Left ventricle myocardium inferior (tissue), 1 donor: ENCODE measurements at regions not wholly inside any gene's neighbourhood (a gene's known extent, or its start where the extent isn't known, plus 50 kb on each side); places are given as distances from the start of the nearest gene placed in this dataset.

Experiments used
- DNase-seq: peaks from one replicate; pipeline ENCODE4 v3.0.0-alpha.2; 2020
- H3K27ac ChIP-seq: fragments of 200-600 bp; replicated peaks from 2 replicates; pipeline ENCODE4 v1.8.0; 2021
- H3K27me3 ChIP-seq: fragments of 200-600 bp; 2 replicates; pipeline ENCODE4 v1.8.0; 2021; ENCODE audit warnings: low read depth
- H3K36me3 ChIP-seq: fragments of 200-600 bp; 2 replicates; pipeline ENCODE4 v1.8.0; 2021
- H3K4me1 ChIP-seq: fragments of 200-600 bp; 2 replicates; pipeline ENCODE4 v1.8.0; 2021
- H3K4me3 ChIP-seq: fragments of 200-600 bp; 2 replicates; pipeline ENCODE4 v1.8.0; 2021; ENCODE audit warnings: mild to moderate bottlenecking, moderate library complexity
- H3K9me3 ChIP-seq: fragments of 200-600 bp; replicated peaks from 2 replicates; pipeline ENCODE4 v1.8.0; 2021
- CTCF ChIP-seq: fragments of 200-600 bp; IDR thresholded peaks from 2 replicates; pipeline ENCODE4 v1.8.0; 2021; ENCODE audit warnings: antibody characterized with exemption, mild to moderate bottlenecking, borderline replicate concordance
- intact Hi-C: fragments of 100-400 bp; cut with micrococcal nuclease; formaldehyde crosslinking; loops from one replicate; pipeline ENCODE4 v1.11.0; 2022
- donor health status: DM: no; HTN: yes; CAD: no; lungs with severe emphysema.

- Histone ChIP-seq H3K27me3 (no peaks in the 10 kb centered on the region), H3K9me3 (no peaks in the 10 kb centered on the region), H3K36me3 (no peaks in the 10 kb centered on the region), H3K4me3 (no peak overlapping the region), H3K27ac (no peak overlapping the region), H3K4me1 (no peaks in the 10 kb centered on the region)
- TF ChIP-seq CTCF = no peak
- intact Hi-C loops = no loop called here
- no peak for DNase-seq
These were observed 645.2 kb downstream of the VRK1 start for GRCh38 chr14:97442363-97442762.

- H3K36me3 ChIP-seq = no peaks in the 10 kb centered on the region
- no peaks in the 10 kb centered on the region for H3K9me3 ChIP-seq
- H3K27me3 ChIP-seq = peaks cover under 1% of the 10 kb centered on the region
- H3K27ac ChIP-seq = no peak overlapping the region
- H3K4me3 ChIP-seq = no peak overlapping the region
- DNase-seq = no peak
- H3K4me1 ChIP-seq = no peaks in the 10 kb centered on the region
- intact Hi-C loops = no loop called here
- TF ChIP-seq CTCF = no peak
These were observed 646.2 kb downstream of the VRK1 start for GRCh38 chr14:97443412-97443811.

GRCh38 chr14:97444248-97444647 is 647.1 kb downstream of the VRK1 start:
- H3K4me1 ChIP-seq = no peaks in the 10 kb centered on the region
- H3K9me3 ChIP-seq = no peaks in the 10 kb centered on the region
- DNase-seq = no peak
- TF ChIP-seq CTCF = no peak
- H3K4me3 ChIP-seq = no peak overlapping the region
- no peaks in the 10 kb centered on the region for H3K36me3 ChIP-seq
- H3K27ac ChIP-seq = no peak overlapping the region
- peaks cover 4% of the 10 kb centered on the region for H3K27me3 ChIP-seq
- intact Hi-C loops = no loop called here

- no peak for DNase-seq
- intact Hi-C loops = no loop called here
- H3K27me3 ChIP-seq = peaks cover 4% of the 10 kb centered on the region
- no peaks in the 10 kb centered on the region for H3K4me1 ChIP-seq
- no peaks in the 10 kb centered on the region for H3K9me3 ChIP-seq
- H3K4me3 ChIP-seq = no peak overlapping the region
- H3K27ac ChIP-seq = no peak overlapping the region
- H3K36me3 ChIP-seq = no peaks in the 10 kb centered on the region
- TF ChIP-seq CTCF = no peak
These were observed 648.2 kb downstream of the VRK1 start for GRCh38 chr14:97445367-97445766.

- Histone ChIP-seq H3K27ac (no peak overlapping the region), H3K27me3 (peaks cover 4% of the 10 kb centered on the region), H3K4me3 (no peak overlapping the region), H3K4me1 (no peaks in the 10 kb centered on the region), H3K36me3 (no peaks in the 10 kb centered on the region), H3K9me3 (no peaks in the 10 kb centered on the region)
- DNase-seq = no peak
- no peak for TF ChIP-seq CTCF
- intact Hi-C loops = no loop called here
These were observed 648.9 kb downstream of the VRK1 start for GRCh38 chr14:97446087-97446486.

GRCh38 chr14:97452314-97452713 is 655.1 kb downstream of the VRK1 start:
- intact Hi-C loops = no loop called here
- TF ChIP-seq CTCF = no peak
- H3K9me3 ChIP-seq = no peaks in the 10 kb centered on the region
- no peaks in the 10 kb centered on the region for H3K4me1 ChIP-seq
- H3K36me3 ChIP-seq = no peaks in the 10 kb centered on the region
- DNase-seq = no peak
- peaks cover 37% of the 10 kb centered on the region for H3K27me3 ChIP-seq
- H3K4me3 ChIP-seq = no peak overlapping the region
- no peak overlapping the region for H3K27ac ChIP-seq
